Activated CD8-positive, alpha-beta memory T cell treated with anti-CD3 and anti-CD28 coated beads, Interleukin-2, amount 10 ng/mL, durations not matched to agents 7 days and 5 days (primary cell): ENCODE measurements at regions not wholly inside any gene's neighbourhood (a gene's known extent, or its start where the extent isn't known, plus 50 kb on each side); places are given as distances from the start of the nearest gene placed in this dataset.

ENCODE experiments used
- ATAC-seq: fragments of 150-1000 bp; cut with Tn5 transposase; one replicate; pipeline ENCODE4 v1.10.0; 2021; ENCODE audit warnings: moderate library complexity
- CTCF ChIA-PET: fragments of 350-600 bp; sonication (Branson Sonifier 250); formaldehyde crosslinking; loops from one replicate; lab custom pipeline; 2021; ENCODE audit warnings: antibody characterized with exemption; lab: Charles Lee
- DNase-seq: peaks from one replicate; pipeline ENCODE4 v3.0.0-alpha.2; 2020
- H3K27ac Mint-ChIP-seq: one replicate; pipeline ENCODE4 v1.8.0; 2021; ENCODE audit warnings: mild to moderate bottlenecking, mixed read lengths
- H3K27me3 Mint-ChIP-seq: one replicate; pipeline ENCODE4 v1.8.0; 2021; ENCODE audit warnings: mixed read lengths
- H3K36me3 Mint-ChIP-seq: one replicate; pipeline ENCODE4 v1.8.0; 2021; ENCODE audit warnings: mild to moderate bottlenecking, mixed read lengths
- H3K4me1 Mint-ChIP-seq: one replicate; pipeline ENCODE4 v1.8.0; 2021; ENCODE audit warnings: mixed read lengths
- H3K4me3 Mint-ChIP-seq: one replicate; pipeline ENCODE4 v1.8.0; 2021; ENCODE audit warnings: mild to moderate bottlenecking, moderate library complexity, mixed read lengths
- H3K9me3 Mint-ChIP-seq: one replicate; pipeline ENCODE4 v1.8.0; 2022; ENCODE audit warnings: low read depth, mixed read lengths

- H3K27ac Mint-ChIP-seq: no peak overlapping the region
- CTCF ChIA-PET: no interaction called here
- H3K9me3 Mint-ChIP-seq: peaks cover 3% of the 10 kb centered on the region
- no peaks in the 10 kb centered on the region for H3K36me3 Mint-ChIP-seq
- no peak for DNase-seq
- no peak overlapping the region for H3K4me3 Mint-ChIP-seq
- ATAC-seq: no peak
- H3K4me1 Mint-ChIP-seq: no peaks in the 10 kb centered on the region
- no peaks in the 10 kb centered on the region for H3K27me3 Mint-ChIP-seq
Measured at GRCh38 chr13:70585109-70585508, 476.9 kb upstream of the KLHL1 start.

- peaks cover 3% of the 10 kb centered on the region for H3K9me3 Mint-ChIP-seq
- no peaks in the 10 kb centered on the region for H3K36me3 Mint-ChIP-seq
- ATAC-seq: no peak
- no peak for DNase-seq
- H3K27ac Mint-ChIP-seq: no peak overlapping the region
- CTCF ChIA-PET: no interaction called here
- H3K4me3 Mint-ChIP-seq: no peak overlapping the region
- no peaks in the 10 kb centered on the region for H3K27me3 Mint-ChIP-seq
- H3K4me1 Mint-ChIP-seq: no peaks in the 10 kb centered on the region
Measured at GRCh38 chr13:70580825-70581224, 472.6 kb upstream of the KLHL1 start.

DNA sequence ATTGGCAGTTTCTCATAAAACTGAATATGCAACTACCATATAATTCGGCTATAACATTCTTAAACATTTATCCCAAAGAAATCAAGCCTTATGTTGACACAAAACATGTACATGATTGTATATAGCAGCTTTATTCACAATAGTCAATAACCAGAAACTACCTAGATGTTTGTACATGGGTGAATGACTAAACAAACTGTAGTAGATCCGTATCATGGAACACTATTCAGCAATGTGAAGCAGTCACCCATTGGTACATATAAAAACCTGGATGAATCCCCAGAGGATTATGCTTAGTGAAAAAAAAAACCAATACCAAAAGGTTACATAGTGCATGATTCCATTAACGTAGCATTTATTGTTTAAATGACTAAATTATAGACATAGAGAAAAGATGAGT lies 471.7 kb upstream of the KLHL1 start:
- peaks cover 3% of the 10 kb centered on the region for H3K9me3 Mint-ChIP-seq
- ATAC-seq (no peak), DNase-seq (no peak)
- H3K27ac Mint-ChIP-seq: no peak overlapping the region
- no peaks in the 10 kb centered on the region for H3K4me1 Mint-ChIP-seq
- no peaks in the 10 kb centered on the region for H3K36me3 Mint-ChIP-seq
- no peak overlapping the region for H3K4me3 Mint-ChIP-seq
- CTCF ChIA-PET: no interaction called here
- no peaks in the 10 kb centered on the region for H3K27me3 Mint-ChIP-seq

DNA sequence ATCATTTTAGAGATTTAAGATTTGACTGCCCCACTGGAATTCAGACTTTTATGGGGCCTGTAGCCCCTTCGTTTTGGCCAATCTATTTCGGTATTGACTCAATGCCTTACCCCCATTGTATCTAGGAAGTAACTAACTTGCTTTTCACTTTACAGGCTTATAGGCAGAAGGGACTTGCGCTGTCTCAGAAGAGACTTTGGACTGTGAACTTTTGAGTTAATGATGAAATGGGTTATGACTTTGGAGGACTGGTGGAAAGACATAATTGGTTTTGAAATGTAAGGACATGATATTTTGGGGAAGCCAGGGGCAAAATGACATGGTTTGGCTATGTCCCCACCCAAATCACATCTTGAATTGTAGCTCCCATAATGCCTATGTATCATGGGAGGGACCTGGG lies 463.0 kb upstream of the KLHL1 start:
- Mint-ChIP-seq H3K4me3 (no peak overlapping the region), H3K27me3 (no peaks in the 10 kb centered on the region), H3K36me3 (no peaks in the 10 kb centered on the region), H3K27ac (no peak overlapping the region), H3K4me1 (no peaks in the 10 kb centered on the region), H3K9me3 (no peaks in the 10 kb centered on the region)
- no peak for DNase-seq
- no peak for ATAC-seq
- CTCF ChIA-PET: no interaction called here

DNA sequence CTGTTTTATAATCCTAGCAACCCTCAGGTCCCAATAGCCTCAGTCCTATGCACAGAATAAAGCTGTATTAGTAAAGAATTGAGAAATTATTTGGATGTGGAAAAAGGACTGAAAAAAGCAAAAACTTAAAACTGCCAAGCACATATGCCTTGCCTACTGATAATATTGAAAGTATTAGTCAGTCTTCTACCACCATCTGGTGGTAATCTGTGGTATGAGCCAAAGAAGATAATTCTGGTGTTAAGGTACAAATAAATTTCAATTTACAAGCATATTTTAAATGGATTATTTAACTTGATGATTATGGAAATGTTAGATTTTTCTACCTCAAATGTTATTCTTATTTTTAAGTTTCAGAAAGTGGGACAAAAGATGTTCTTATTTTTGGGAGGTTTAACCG lies 460.3 kb upstream of the KLHL1 start:
- DNase-seq (no peak), ATAC-seq (no peak)
- Mint-ChIP-seq H3K9me3 (no peaks in the 10 kb centered on the region), H3K27ac (no peak overlapping the region), H3K4me1 (no peaks in the 10 kb centered on the region), H3K27me3 (no peaks in the 10 kb centered on the region), H3K36me3 (no peaks in the 10 kb centered on the region), H3K4me3 (no peak overlapping the region)
- CTCF ChIA-PET: no interaction called here

DNA sequence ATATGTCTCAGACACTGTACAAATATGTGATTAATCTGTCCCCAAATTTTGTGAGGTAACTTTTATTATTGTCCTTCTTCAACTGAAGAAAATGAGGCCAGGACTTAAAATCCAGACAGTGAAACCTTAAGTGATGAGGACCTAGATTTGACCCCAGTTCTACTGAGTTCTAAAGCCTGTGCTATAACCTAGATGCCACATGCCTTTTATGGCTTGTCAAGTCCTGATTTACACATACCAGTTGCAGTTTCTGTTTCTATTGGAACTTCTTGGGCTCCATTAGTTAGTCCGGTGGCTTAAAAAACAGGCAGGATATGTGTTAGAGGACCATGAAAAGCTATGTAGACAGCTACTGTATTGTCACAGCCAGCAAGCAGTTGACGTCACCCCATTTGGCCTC lies 436.5 kb upstream of the KLHL1 start:
- ATAC-seq (no peak), DNase-seq (no peak)
- Mint-ChIP-seq H3K27ac (no peak overlapping the region), H3K9me3 (no peaks in the 10 kb centered on the region), H3K4me1 (no peaks in the 10 kb centered on the region), H3K4me3 (no peak overlapping the region), H3K36me3 (no peaks in the 10 kb centered on the region), H3K27me3 (no peaks in the 10 kb centered on the region)
- CTCF ChIA-PET: no interaction called here

- Mint-ChIP-seq H3K27me3 (no peaks in the 10 kb centered on the region), H3K4me3 (no peak overlapping the region), H3K36me3 (no peaks in the 10 kb centered on the region), H3K4me1 (no peaks in the 10 kb centered on the region), H3K9me3 (no peaks in the 10 kb centered on the region), H3K27ac (no peak overlapping the region)
- no peak for DNase-seq
- ATAC-seq: no peak
- CTCF ChIA-PET: no interaction called here
Measured at GRCh38 chr13:70541451-70541850, 433.2 kb upstream of the KLHL1 start.

DNA sequence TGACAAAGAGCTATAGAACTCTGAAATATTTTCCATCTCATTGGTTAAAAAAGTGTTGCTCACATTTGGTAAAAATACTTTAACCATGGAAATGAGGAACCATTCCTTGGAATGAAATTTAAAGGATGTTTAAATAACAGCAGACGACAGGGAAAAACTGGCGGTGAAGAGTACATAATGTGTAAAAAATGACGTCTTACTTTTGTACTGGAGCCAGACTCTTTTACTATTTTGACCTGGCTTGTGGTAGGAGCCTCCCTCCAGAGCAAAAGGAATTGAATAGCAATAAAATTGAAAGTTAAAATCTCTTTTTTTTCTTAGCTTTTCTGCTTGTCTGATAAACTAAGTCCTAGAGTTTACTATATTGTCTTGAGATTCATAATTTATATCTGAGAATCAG lies 426.2 kb upstream of the KLHL1 start:
- Mint-ChIP-seq H3K4me1 (no peaks in the 10 kb centered on the region), H3K27me3 (no peaks in the 10 kb centered on the region), H3K27ac (no peak overlapping the region), H3K4me3 (no peak overlapping the region), H3K9me3 (no peaks in the 10 kb centered on the region), H3K36me3 (no peaks in the 10 kb centered on the region)
- DNase-seq (no peak), ATAC-seq (no peak)
- CTCF ChIA-PET: no interaction called here

- Mint-ChIP-seq H3K36me3 (no peaks in the 10 kb centered on the region), H3K27me3 (no peaks in the 10 kb centered on the region), H3K4me3 (no peak overlapping the region), H3K27ac (no peak overlapping the region), H3K9me3 (no peaks in the 10 kb centered on the region), H3K4me1 (no peaks in the 10 kb centered on the region)
- no peak for ATAC-seq
- CTCF ChIA-PET: no interaction called here
- DNase-seq: no peak
Measured at GRCh38 chr13:70529652-70530051, 421.4 kb upstream of the KLHL1 start.

DNA sequence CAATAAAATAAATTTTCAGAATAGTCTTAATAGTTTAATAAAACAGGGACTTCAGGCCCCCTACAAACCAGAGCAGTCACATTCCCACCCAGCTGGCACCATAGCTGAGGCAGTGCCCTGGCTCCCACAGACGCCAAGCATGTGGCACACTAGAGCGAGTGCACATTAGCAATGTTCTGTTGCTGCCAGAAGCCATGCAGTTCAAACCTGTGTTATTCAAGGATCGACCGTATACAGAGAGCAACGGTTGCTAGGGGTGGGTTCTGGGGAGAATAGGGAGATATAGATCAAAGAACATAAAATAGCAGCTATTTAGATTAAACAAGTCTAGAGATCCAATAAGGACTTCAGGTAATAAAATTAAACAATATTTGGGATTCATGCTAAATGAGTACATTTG lies 419.3 kb upstream of the KLHL1 start:
- no peaks in the 10 kb centered on the region for H3K4me1 Mint-ChIP-seq
- ATAC-seq (no peak), DNase-seq (no peak)
- H3K36me3 Mint-ChIP-seq: no peaks in the 10 kb centered on the region
- no peaks in the 10 kb centered on the region for H3K9me3 Mint-ChIP-seq
- CTCF ChIA-PET: no interaction called here
- no peaks in the 10 kb centered on the region for H3K27me3 Mint-ChIP-seq
- no peak overlapping the region for H3K27ac Mint-ChIP-seq
- no peak overlapping the region for H3K4me3 Mint-ChIP-seq

- no peak overlapping the region for H3K4me3 Mint-ChIP-seq
- no peak overlapping the region for H3K27ac Mint-ChIP-seq
- H3K4me1 Mint-ChIP-seq: no peaks in the 10 kb centered on the region
- no peaks in the 10 kb centered on the region for H3K36me3 Mint-ChIP-seq
- no peak for DNase-seq
- CTCF ChIA-PET: no interaction called here
- no peak for ATAC-seq
- no peaks in the 10 kb centered on the region for H3K27me3 Mint-ChIP-seq
- peaks cover 2% of the 10 kb centered on the region for H3K9me3 Mint-ChIP-seq
Measured at GRCh38 chr13:70523622-70524021, 415.4 kb upstream of the KLHL1 start.

GRCh38 chr13:70520275-70521036 lies 412.2 kb upstream of the KLHL1 start:
- Mint-ChIP-seq H3K27ac (no peak overlapping the region), H3K4me1 (no peaks in the 10 kb centered on the region), H3K9me3 (peaks cover 2% of the 10 kb centered on the region), H3K4me3 (no peak overlapping the region), H3K36me3 (no peaks in the 10 kb centered on the region), H3K27me3 (no peaks in the 10 kb centered on the region)
- no peak for DNase-seq
- CTCF ChIA-PET: no interaction called here
- ATAC-seq: no peak

GRCh38 chr13:70518081-70518480 lies 409.8 kb upstream of the KLHL1 start:
- Mint-ChIP-seq H3K27me3 (no peaks in the 10 kb centered on the region), H3K36me3 (no peaks in the 10 kb centered on the region), H3K27ac (no peak overlapping the region), H3K4me1 (no peaks in the 10 kb centered on the region), H3K9me3 (peaks cover 7% of the 10 kb centered on the region), H3K4me3 (no peak overlapping the region)
- no peak for DNase-seq
- no peak for ATAC-seq
- CTCF ChIA-PET: no interaction called here

GRCh38 chr13:70516226-70516625 lies 408.0 kb upstream of the KLHL1 start:
- Mint-ChIP-seq H3K36me3 (no peaks in the 10 kb centered on the region), H3K27ac (no peak overlapping the region), H3K9me3 (peaks cover 7% of the 10 kb centered on the region), H3K4me1 (no peaks in the 10 kb centered on the region), H3K4me3 (no peak overlapping the region), H3K27me3 (no peaks in the 10 kb centered on the region)
- DNase-seq (no peak), ATAC-seq (no peak)
- CTCF ChIA-PET: no interaction called here
